ENCODE measurements at regions not wholly inside any gene's neighbourhood (a gene's known extent, or its start where the extent isn't known, plus 50 kb on each side); places are given as distances from the start of the nearest gene placed in this dataset.

DNA sequence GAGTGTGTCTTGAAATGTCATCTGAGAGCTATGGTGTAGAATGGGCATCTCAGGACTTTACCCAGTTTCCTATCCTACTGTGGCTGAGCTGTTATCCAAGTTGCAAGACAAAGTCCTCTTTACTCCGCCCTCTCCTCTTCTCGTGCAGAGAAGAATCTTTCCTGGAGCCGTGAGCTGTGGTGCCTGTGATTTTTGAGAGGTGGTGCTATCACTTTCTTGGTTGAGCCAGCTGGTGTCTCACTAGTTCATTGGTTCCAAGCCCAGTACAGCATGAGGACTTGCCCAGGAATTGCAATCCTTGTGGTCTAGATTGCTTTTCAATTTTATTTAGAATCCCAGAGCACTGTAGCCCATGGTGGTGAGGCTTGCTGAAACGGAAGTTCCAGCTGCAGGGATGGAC lies 2300.3 kb downstream of the MAT2B start:
- DNase-seq (ENCODE audit: low spot score) = no peak
- no peak for TF ChIP-seq CTCF (IDR thresholded peaks at IDR 0.05; ENCODE audit: extremely low read depth, missing control alignments)

- no peak for DNase-seq (ENCODE audit: low spot score)
- no peak for TF ChIP-seq CTCF (IDR thresholded peaks at IDR 0.05; ENCODE audit: extremely low read depth, missing control alignments)
Observed at GRCh38 chr5:165808335-165808734, 2302.9 kb downstream of the MAT2B start.

- no peak for TF ChIP-seq CTCF (IDR thresholded peaks at IDR 0.05; ENCODE audit: extremely low read depth, missing control alignments)
Observed at GRCh38 chr5:165809914-165810313, 2304.5 kb downstream of the MAT2B start.

DNA sequence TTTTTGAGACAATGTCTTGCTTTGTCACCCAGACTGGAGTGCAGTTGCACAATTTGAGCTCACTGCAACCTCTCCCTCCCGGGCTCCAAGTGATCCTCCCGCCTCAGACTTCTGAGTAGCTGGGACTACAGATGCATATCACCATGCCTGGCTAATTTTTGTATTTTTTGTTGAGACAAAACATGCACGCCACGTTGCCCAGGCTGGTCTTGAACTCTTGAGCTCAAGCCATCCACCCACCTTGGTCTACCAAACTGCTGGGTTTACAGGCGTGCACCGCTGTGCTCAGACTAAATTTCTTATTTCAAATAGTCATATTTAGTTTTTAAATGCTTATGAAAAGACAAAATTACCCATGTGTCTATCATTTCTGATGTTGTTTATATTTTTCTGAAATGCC lies 2324.1 kb downstream of the MAT2B start:
- DNase-seq (ENCODE audit: low spot score) = no peak
- TF ChIP-seq CTCF (IDR thresholded peaks at IDR 0.05; ENCODE audit: extremely low read depth, missing control alignments) = no peak

More at GRCh38 chr5:165809914-165810313, 2304.5 kb downstream of the MAT2B start:
- DNase-seq (ENCODE audit: low spot score) = no peak

GRCh38 chr5:165834891-165835290 lies 2329.5 kb downstream of the MAT2B start:
- DNase-seq (ENCODE audit: low spot score) = no peak
- no peak for TF ChIP-seq CTCF (IDR thresholded peaks at IDR 0.05; ENCODE audit: extremely low read depth, missing control alignments)

- DNase-seq (ENCODE audit: low spot score) = no peak
- no peak for TF ChIP-seq CTCF (IDR thresholded peaks at IDR 0.05; ENCODE audit: extremely low read depth, missing control alignments)
Observed at GRCh38 chr5:165836046-165836445, 2330.6 kb downstream of the MAT2B start.

- no peak for DNase-seq (ENCODE audit: low spot score)
- TF ChIP-seq CTCF (IDR thresholded peaks at IDR 0.05; ENCODE audit: extremely low read depth, missing control alignments) = no peak
Observed at GRCh38 chr5:165837286-165837685, 2331.9 kb downstream of the MAT2B start.
